Trophoblast cell (in vitro differentiated cells and primary cell): ENCODE measurements at regions not wholly inside any gene's neighbourhood (a gene's known extent, or its start where the extent isn't known, plus 50 kb on each side); places are given as distances from the start of the nearest gene placed in this dataset.

Experiments used
- DNase-seq, 2 donors: peaks; one replicate each; pipeline ENCODE4 v3.0.0-alpha.2; 2016
- H2AFZ ChIP-seq: 2 replicates; pipeline ENCODE4 v1.6.1; 2013; ENCODE audit warnings: low read length, moderate library complexity, mild to moderate bottlenecking; ENCODE audit not compliant: insufficient read depth, poor library complexity
- H2AK5ac ChIP-seq: 2 replicates; pipeline ENCODE4 v1.6.1; 2013; ENCODE audit warnings: mild to moderate bottlenecking, low read length
- H2BK120ac ChIP-seq: 2 replicates; pipeline ENCODE4 v1.6.1; 2013; ENCODE audit warnings: low read length, mild to moderate bottlenecking, moderate library complexity; ENCODE audit not compliant: insufficient read depth, poor library complexity
- H2BK12ac ChIP-seq: 2 replicates; pipeline ENCODE4 v1.6.1; 2013; ENCODE audit warnings: mild to moderate bottlenecking, low read length, moderate library complexity
- H2BK5ac ChIP-seq: 2 replicates; pipeline ENCODE4 v1.6.1; 2013; ENCODE audit warnings: low read length, low read depth, moderate library complexity, mild to moderate bottlenecking; ENCODE audit not compliant: poor library complexity
- H3K14ac ChIP-seq: 2 replicates; pipeline ENCODE4 v1.6.1; 2013; ENCODE audit warnings: mild to moderate bottlenecking, low read length
- H3K18ac ChIP-seq: 2 replicates; pipeline ENCODE4 v1.6.1; 2013; ENCODE audit warnings: mild to moderate bottlenecking, low read length
- H3K23ac ChIP-seq: 2 replicates; pipeline ENCODE4 v1.6.1; 2013; ENCODE audit warnings: low read length
- H3K27ac ChIP-seq: 2 replicates; pipeline ENCODE4 v1.5.1; 2013; ENCODE audit warnings: low read depth, mild to moderate bottlenecking, inconsistent platforms, low read length, moderate library complexity
- H3K27me3 ChIP-seq: 2 replicates; pipeline ENCODE4 v1.6.1; 2013; ENCODE audit warnings: inconsistent platforms, mild to moderate bottlenecking, low read length, moderate library complexity; ENCODE audit not compliant: insufficient read depth
- H3K36me3 ChIP-seq, 2 experiments: 1 replicate in 1 of 2; 2 replicates in 1 of 2; pipeline ENCODE4 v1.6.1; 2013; ENCODE audit warnings: low read length in 2 of 2, mild to moderate bottlenecking in 2 of 2, moderate library complexity in 1 of 2; ENCODE audit not compliant: insufficient read depth in 2 of 2, control insufficient read depth in 1 of 2
- H3K4ac ChIP-seq: 2 replicates; pipeline ENCODE4 v1.6.1; 2013; ENCODE audit warnings: low read depth, mild to moderate bottlenecking, low read length, moderate library complexity
- H3K4me1 ChIP-seq, 2 experiments: 1 replicate in 1 of 2; 2 replicates in 1 of 2; pipeline ENCODE4 v1.6.1; 2013; ENCODE audit warnings: low read length in 2 of 2, mild to moderate bottlenecking in 2 of 2, moderate library complexity in 1 of 2; ENCODE audit not compliant: insufficient read depth in 2 of 2, control insufficient read depth in 1 of 2
- H3K4me2 ChIP-seq: 2 replicates; pipeline ENCODE4 v1.6.1; 2013; ENCODE audit warnings: inconsistent platforms, mild to moderate bottlenecking, low read length, moderate library complexity
- H3K4me3 ChIP-seq: 2 replicates; pipeline ENCODE4 v1.5.1; 2013; ENCODE audit warnings: mild to moderate bottlenecking, low read depth, low read length, inconsistent platforms
- H3K79me1 ChIP-seq: one replicate; pipeline ENCODE4 v1.6.1; 2013; ENCODE audit warnings: low read length
- H3K79me2 ChIP-seq: 2 replicates; pipeline ENCODE4 v1.6.1; 2013; ENCODE audit warnings: low read length, mild to moderate bottlenecking; ENCODE audit not compliant: control insufficient read depth, insufficient read depth, poor library complexity
- H3K9ac ChIP-seq: 2 replicates; pipeline ENCODE4 v1.6.1; 2013; ENCODE audit warnings: mild to moderate bottlenecking, low read length
- H3K9me3 ChIP-seq: 2 replicates; pipeline ENCODE4 v1.6.1; 2013; ENCODE audit warnings: low read depth, mild to moderate bottlenecking, control low read depth, inconsistent platforms, low read length; ENCODE audit not compliant: insufficient read depth
- H4K12ac ChIP-seq: 2 replicates; pipeline ENCODE4 v1.6.1; 2013; ENCODE audit warnings: low read depth, mild to moderate bottlenecking, low read length, moderate library complexity
- H4K8ac ChIP-seq: 2 replicates; pipeline ENCODE4 v1.6.1; 2013; ENCODE audit warnings: low read depth, mild to moderate bottlenecking, low read length, moderate library complexity
- H4K91ac ChIP-seq: one replicate; pipeline ENCODE4 v1.6.1; 2013; ENCODE audit warnings: low read depth, mild to moderate bottlenecking, low read length, moderate library complexity
- WGBS: extraction: QIAGEN DNeasy Blood & Tissue Kit; methylation state at CpG from one replicate; pipeline ENCODE4 v1.1.7; 2013; ENCODE audit warnings: missing lambda C conversion rate; ENCODE audit not compliant: insufficient read length, insufficient coverage; ENCODE audit errors: extremely low coverage; 5-methylcytosine and 5-hydroxymethylcytosine counted together

- DNase-seq: no peak
- Histone ChIP-seq H3K4ac (no peak overlapping the region), H2AK5ac (no peak overlapping the region), H3K23ac (no peak overlapping the region), H3K9me3 (no peaks in the 10 kb centered on the region), H4K91ac (no peak overlapping the region), H3K79me2 (no peaks in the 10 kb centered on the region), H3K27ac (no peak overlapping the region), H4K8ac (no peak overlapping the region), H2BK12ac (no peak overlapping the region), H3K14ac (no peak overlapping the region), H2BK5ac (no peak overlapping the region), H3K4me3 (no peak overlapping the region), H2AFZ (no peak overlapping the region), H3K9ac (no peak overlapping the region), H3K4me2 (no peak overlapping the region), H4K12ac (no peak overlapping the region), H3K79me1 (peaks cover 2% of the 10 kb centered on the region), H3K18ac (no peak overlapping the region), H3K36me3 (no peaks in the 10 kb centered on the region), H2BK120ac (no peak overlapping the region), H3K27me3 (no peaks in the 10 kb centered on the region), H3K4me1 (no peaks in the 10 kb centered on the region)
- WGBS: no CpG with 5 or more reads among the region's 4 CpGs
These were observed 261.8 kb downstream of the BTG1 start for GRCh38 chr12:91883811-91884210.

- Histone ChIP-seq H4K8ac (no peak overlapping the region), H3K27ac (no peak overlapping the region)
- DNase-seq: no peak
These were observed 262.7 kb downstream of the BTG1 start for GRCh38 chr12:91882910-91883309.

GRCh38 chr12:91880528-91880927 lies 265.1 kb downstream of the BTG1 start:
- H4K12ac ChIP-seq: no peak overlapping the region
- no peak overlapping the region for H3K4ac ChIP-seq
- H2AFZ ChIP-seq: no peak overlapping the region
- WGBS: no CpG with 5 or more reads among the region's 1 CpG
- H3K14ac ChIP-seq: no peak overlapping the region
- H3K36me3 ChIP-seq: no peaks in the 10 kb centered on the region
- H2BK12ac ChIP-seq: no peak overlapping the region
- no peak overlapping the region for H2AK5ac ChIP-seq
- no peak overlapping the region for H2BK5ac ChIP-seq
- no peaks in the 10 kb centered on the region for H3K79me1 ChIP-seq
- H4K91ac ChIP-seq: no peak overlapping the region
- H3K79me2 ChIP-seq: no peaks in the 10 kb centered on the region
- no peak overlapping the region for H3K4me3 ChIP-seq
- H3K9ac ChIP-seq: no peak overlapping the region
- no peak overlapping the region for H3K4me2 ChIP-seq
- no peak for DNase-seq
- no peaks in the 10 kb centered on the region for H3K27me3 ChIP-seq
- no peaks in the 10 kb centered on the region for H3K9me3 ChIP-seq
- no peaks in the 10 kb centered on the region for H3K4me1 ChIP-seq
- no peak overlapping the region for H3K27ac ChIP-seq
- H3K23ac ChIP-seq: no peak overlapping the region
- no peak overlapping the region for H2BK120ac ChIP-seq
- H4K8ac ChIP-seq: no peak overlapping the region
- H3K18ac ChIP-seq: no peak overlapping the region

More at GRCh38 chr12:91882910-91883309, 262.7 kb downstream of the BTG1 start:
- Histone ChIP-seq H3K4ac (no peak overlapping the region), H3K9me3 (no peaks in the 10 kb centered on the region), H2BK120ac (no peak overlapping the region), H4K91ac (no peak overlapping the region), H2AFZ (no peak overlapping the region), H3K4me3 (no peak overlapping the region), H2AK5ac (no peak overlapping the region), H3K23ac (no peak overlapping the region), H3K4me2 (no peak overlapping the region), H3K18ac (no peak overlapping the region), H3K79me2 (no peaks in the 10 kb centered on the region), H3K27me3 (no peaks in the 10 kb centered on the region), H3K4me1 (no peaks in the 10 kb centered on the region), H2BK12ac (no peak overlapping the region), H3K14ac (no peak overlapping the region), H2BK5ac (no peak overlapping the region), H3K9ac (no peak overlapping the region), H3K36me3 (no peaks in the 10 kb centered on the region), H3K79me1 (peaks cover 2% of the 10 kb centered on the region), H4K12ac (no peak overlapping the region)
- no CpG with 5 or more reads among the region's 4 CpGs for WGBS

- Histone ChIP-seq H3K4me3 (no peak overlapping the region), H3K9ac (no peak overlapping the region), H3K27me3 (no peaks in the 10 kb centered on the region), H2AK5ac (no peak overlapping the region), H3K9me3 (no peaks in the 10 kb centered on the region), H2AFZ (no peak overlapping the region), H3K4ac (no peak overlapping the region), H3K4me2 (no peak overlapping the region), H3K36me3 (no peaks in the 10 kb centered on the region), H3K79me2 (no peaks in the 10 kb centered on the region), H4K8ac (no peak overlapping the region), H4K12ac (no peak overlapping the region), H4K91ac (no peak overlapping the region), H3K14ac (no peak overlapping the region), H3K79me1 (no peaks in the 10 kb centered on the region), H3K18ac (no peak overlapping the region), H3K4me1 (no peaks in the 10 kb centered on the region), H2BK12ac (no peak overlapping the region), H2BK120ac (no peak overlapping the region), H3K23ac (no peak overlapping the region), H3K27ac (no peak overlapping the region), H2BK5ac (no peak overlapping the region)
- no CpG with 5 or more reads among the region's 5 CpGs for WGBS
- DNase-seq: no peak
These were observed 268.0 kb downstream of the BTG1 start for GRCh38 chr12:91877456-91878235.
